Medulla oblongata (tissue), 1 donor: ENCODE measurements at regions not wholly inside any gene's neighbourhood (a gene's known extent, or its start where the extent isn't known, plus 50 kb on each side); places are given as distances from the start of the nearest gene placed in this dataset.
"Not testable (repeated sequence)": the region's sequence is repeated elsewhere in the genome, so short reads cannot be mapped to it uniquely, and the experiment has no call there.

Source experiments
- DNase-seq: peaks from one replicate; pipeline ENCODE4 v3.0.0-alpha.2; 2015; ENCODE audit errors: extremely low spot score

- DNase-seq, result no peak
Observed at GRCh38 chr2:12543076-12543977, 173.4 kb upstream of the TRIB2 start.

- no peak for DNase-seq
Observed at GRCh38 chr2:12543978-12544558, 172.7 kb upstream of the TRIB2 start.

DNA sequence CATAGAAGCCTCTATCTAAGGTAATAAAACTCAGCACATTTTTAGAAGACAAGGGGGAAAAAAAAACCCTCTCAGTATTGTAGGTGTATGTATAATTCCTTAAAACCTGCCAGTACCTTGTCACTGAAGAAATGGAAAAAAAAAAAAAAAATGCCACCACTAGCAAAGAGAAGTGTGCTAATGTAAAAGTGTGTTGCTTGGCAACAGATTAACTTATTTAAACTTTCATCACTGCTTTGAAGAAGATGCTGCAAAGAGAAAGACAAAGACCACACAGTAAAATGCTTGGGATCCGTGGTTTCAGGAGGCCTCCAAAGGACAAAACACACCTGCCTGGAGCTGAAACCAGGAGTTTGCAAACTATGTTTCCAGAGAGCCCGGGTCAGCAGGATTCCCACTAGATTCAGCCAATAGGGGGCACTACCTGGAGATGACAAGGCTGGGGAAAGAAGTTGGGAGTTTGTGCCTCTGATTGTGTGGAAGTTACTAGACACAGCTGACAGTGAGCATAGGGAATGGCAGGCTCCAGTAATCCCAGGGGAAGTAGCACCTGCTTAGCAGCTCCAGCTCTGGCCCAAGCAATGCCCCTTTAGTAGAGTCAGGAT is 169.1 kb upstream of the TRIB2 start:
- DNase-seq, result no peak

GRCh38 chr2:12548906-12549305 is 167.8 kb upstream of the TRIB2 start:
- DNase-seq, result no peak

GRCh38 chr2:12549641-12550040 is 167.1 kb upstream of the TRIB2 start:
- no peak for DNase-seq

- peak; percentile 12 for DNase-seq
Observed at GRCh38 chr2:12552092-12552491, 164.6 kb upstream of the TRIB2 start.

GRCh38 chr2:12554224-12555011 is 162.3 kb upstream of the TRIB2 start:
- DNase-seq, result peak; percentile 10

DNA sequence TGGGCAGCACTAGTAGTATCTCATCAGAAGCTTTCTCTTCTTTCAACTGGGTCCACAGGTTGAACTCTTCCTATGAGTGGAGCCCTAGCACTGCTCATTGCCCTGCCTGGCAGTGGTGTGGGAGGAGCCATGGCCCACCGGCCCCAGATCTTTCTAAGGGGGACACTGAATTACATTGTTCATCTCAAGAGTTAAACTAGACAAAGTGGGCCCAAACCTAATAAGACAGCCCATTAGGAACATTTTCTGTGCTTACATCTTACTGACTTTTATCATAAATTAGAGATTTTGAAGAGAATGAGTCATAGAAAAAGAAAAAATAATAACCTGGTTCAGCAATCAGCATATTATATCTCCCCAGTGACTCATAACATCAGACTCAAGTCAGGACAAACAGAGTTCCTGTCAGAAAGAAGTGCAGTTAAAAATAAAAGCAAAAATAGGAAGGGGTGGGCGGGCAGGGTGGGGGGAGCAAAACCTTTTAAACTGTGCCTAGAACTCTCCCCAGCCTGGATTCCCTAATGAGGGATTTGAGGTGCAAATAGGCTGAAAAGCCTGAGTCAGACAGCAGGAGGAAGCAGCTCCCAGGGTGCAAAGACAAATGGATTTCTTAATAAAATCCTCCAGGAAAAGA is 161.6 kb upstream of the TRIB2 start:
- DNase-seq, result no peak

DNA sequence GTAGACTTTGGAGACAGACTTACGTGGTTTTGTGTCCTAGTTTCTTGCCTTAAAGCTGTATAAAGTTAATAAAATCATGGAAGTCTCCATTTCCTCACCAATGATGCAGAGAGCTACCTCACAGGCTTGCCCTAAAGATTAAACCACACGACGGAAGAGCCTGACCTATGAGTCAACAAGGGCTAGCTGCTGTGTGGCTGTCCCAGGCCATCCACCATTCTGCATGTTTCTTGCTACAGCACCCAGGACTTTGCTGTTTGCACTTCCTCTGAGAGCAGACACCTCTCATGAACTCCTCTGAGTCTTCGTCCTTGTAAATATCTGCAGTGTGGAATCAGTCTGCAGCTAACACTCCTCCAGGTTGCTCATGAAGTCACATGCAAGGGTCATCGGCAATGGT is 160.0 kb upstream of the TRIB2 start:
- no peak for DNase-seq

DNA sequence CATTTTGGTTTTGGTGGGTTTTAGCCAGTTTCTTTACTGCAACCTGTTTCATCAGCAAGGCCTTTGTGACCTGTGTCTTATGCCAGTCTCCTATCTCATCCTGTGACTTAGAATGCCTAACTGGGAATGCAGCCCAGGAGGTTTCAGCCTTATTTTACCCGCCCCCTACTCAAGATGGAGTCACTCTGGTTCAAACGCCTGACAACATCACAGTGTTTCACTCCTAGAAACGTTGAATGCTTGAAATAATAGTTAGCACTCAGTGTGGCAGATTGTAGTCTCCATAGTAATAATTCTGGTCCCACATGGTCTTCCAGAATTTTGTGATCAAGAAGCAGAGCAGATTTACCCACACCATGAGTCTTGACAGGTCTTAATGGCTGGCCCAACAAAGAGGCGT is 159.0 kb upstream of the TRIB2 start:
- DNase-seq, result no peak

- DNase-seq, result no peak
Observed at GRCh38 chr2:12558519-12558918, 158.2 kb upstream of the TRIB2 start.

DNA sequence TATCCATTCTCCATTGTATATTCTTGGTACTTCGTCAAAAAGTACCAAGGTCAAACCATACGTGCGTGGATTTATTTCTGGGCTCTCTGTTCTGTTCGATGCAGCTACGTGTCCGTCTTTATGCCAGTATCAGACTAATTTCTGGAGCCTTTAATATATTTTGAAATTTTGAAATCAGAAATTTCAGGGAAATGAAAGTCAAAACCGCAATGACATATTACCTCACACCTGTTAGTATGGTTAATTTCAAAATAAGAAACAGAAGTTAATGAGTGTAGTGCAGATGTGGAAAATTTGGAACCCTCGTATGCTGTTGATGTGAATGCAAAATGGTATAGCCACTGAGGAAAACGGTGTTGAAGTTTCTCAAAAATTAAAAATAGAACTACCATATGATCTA is 156.1 kb upstream of the TRIB2 start:
- no peak for DNase-seq

DNA sequence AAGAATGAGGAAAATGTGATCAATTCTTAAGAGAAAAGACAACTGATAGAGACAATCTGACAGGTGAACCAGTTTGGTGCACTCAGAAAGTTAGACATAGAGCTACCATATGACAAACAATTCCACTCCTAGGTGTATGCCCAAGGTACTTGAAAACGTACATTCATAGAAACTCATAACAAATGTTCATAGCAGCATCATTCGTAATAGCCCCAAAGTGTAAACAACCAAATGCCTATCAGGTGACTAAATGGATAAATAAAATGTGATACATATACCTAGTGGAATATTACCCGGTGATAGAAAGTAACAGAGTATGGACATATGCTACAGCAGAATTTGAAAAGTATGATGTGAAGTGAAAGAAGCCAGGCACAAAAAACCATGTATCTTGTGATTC is 149.3 kb upstream of the TRIB2 start:
- DNase-seq, result no peak

- not testable (repeated sequence) for DNase-seq
Observed at GRCh38 chr2:12569510-12569909, 147.2 kb upstream of the TRIB2 start.

- not testable (repeated sequence) for DNase-seq
Observed at GRCh38 chr2:12569929-12570328, 146.8 kb upstream of the TRIB2 start.

- DNase-seq, result no peak
Observed at GRCh38 chr2:12577091-12577490, 139.6 kb upstream of the TRIB2 start.

- no peak for DNase-seq
Observed at GRCh38 chr2:12577567-12578253, 139.0 kb upstream of the TRIB2 start.

DNA sequence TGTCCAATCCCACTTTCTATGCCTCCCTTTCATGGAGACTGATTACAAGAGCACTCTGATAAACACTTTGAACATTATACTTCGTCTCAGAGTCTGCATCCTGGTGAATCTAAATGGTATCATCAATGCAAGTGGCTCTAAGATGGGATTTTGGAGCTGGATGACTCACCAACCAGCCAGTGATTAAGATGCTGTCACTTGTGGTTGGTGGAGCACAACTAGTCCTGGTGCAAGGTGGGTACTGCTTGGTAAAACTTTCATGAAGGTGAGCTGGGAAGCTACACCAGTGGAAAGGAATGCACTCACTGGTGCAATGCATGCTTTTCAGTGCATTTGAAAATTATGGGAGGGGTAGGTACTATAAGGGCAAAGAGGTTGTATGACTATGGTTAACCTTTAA is 137.7 kb upstream of the TRIB2 start:
- DNase-seq, result no peak

DNA sequence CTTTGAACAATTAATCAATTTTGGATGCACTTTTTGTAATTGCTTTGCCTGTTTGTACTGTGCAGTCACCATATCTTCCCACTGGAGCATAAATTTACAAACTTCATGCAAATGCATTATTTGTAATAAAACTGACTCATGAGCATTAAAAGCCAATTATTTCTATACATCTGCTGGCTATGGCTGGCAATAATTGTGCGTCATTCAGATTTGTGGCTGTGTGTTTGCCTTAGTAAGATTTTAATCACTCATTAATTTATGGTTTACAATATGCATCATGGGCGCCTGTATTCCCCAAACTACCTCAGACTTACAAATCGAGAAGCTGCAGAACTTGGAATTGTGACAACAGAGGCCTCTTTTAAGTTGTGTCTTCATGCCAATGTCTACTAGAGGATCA is 132.4 kb upstream of the TRIB2 start:
- no peak for DNase-seq

- no peak for DNase-seq
Observed at GRCh38 chr2:12585784-12586183, 131.0 kb upstream of the TRIB2 start.

DNA sequence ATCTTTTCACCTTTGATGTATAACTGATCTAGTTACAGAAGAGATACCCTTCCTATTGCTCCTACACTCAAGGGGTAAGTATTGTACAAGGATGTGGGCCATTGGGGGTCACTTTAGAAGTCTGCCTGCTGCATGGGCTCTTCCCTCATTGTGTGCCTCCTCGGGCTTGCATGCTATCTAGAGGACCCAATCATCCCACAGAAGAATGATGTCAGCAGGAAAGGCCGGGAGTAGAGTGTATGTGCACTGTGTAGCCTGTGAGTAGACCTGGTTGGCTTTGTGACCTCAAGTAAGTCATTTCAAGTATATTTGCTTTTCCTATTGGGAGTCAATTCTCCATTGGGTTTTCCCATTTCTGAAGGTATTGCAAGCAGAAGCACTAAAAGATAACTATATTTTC is 129.5 kb upstream of the TRIB2 start:
- DNase-seq, result no peak
